Adrenal gland (tissue), 5 donors: ENCODE measurements at regions not wholly inside any gene's neighbourhood (a gene's known extent, or its start where the extent isn't known, plus 50 kb on each side); places are given as distances from the start of the nearest gene placed in this dataset.

Source experiments
- POLR2A ChIP-seq, 2 donors: fragments of 450-650 bp; IDR thresholded peaks; one replicate each; pipeline ENCODE4 v1.6.1; 2017; ENCODE audit warnings: antibody characterized with exemption in 2 of 2, mild to moderate bottlenecking in 2 of 2, moderate library complexity in 1 of 2
- TF ChIP-seq, protein P1 (sequence below), 6 experiments: fragments of 450-650 bp in 4 of 6; fragments of 200-600 bp in 2 of 6; sonication (generic) in 1 of 6; IDR thresholded peaks; 1 replicate in 5 of 6; 2 replicates in 1 of 6; pipeline versions ENCODE4 v1.5.1 to v1.8.0; 2016 to 2021; ENCODE audit warnings: antibody characterized with exemption in 6 of 6, mild to moderate bottlenecking in 2 of 6, moderate library complexity in 1 of 6
- donor health status: DM: no; HTN: no; CAD: no.

GRCh38 chr7:114806590-114807162 lies 115.2 kb upstream of the MDFIC start:
- TF ChIP-seq POLR2A (IDR thresholded peaks at IDR 0.05): no peak
- TF ChIP-seq, protein P1, sequence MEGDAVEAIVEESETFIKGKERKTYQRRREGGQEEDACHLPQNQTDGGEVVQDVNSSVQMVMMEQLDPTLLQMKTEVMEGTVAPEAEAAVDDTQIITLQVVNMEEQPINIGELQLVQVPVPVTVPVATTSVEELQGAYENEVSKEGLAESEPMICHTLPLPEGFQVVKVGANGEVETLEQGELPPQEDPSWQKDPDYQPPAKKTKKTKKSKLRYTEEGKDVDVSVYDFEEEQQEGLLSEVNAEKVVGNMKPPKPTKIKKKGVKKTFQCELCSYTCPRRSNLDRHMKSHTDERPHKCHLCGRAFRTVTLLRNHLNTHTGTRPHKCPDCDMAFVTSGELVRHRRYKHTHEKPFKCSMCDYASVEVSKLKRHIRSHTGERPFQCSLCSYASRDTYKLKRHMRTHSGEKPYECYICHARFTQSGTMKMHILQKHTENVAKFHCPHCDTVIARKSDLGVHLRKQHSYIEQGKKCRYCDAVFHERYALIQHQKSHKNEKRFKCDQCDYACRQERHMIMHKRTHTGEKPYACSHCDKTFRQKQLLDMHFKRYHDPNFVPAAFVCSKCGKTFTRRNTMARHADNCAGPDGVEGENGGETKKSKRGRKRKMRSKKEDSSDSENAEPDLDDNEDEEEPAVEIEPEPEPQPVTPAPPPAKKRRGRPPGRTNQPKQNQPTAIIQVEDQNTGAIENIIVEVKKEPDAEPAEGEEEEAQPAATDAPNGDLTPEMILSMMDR (IDR thresholded peaks at IDR 0.05): no peak
